ENCODE measurements at regions not wholly inside any gene's neighbourhood (a gene's known extent, or its start where the extent isn't known, plus 50 kb on each side); places are given as distances from the start of the nearest gene placed in this dataset.
A peak's percentile ranks its signal among the peaks of the same experiment; 100 is the strongest.

- no peak overlapping the region for H3K4me3 ChIP-seq
- 0 to 88% (median 40%) methylated on average over 1 of the region's 1 CpG; no CpG with 5 or more reads in 2 of the 10 experiments for WGBS, 10 experiments
- peaks cover 3 to 13% of the 10 kb centered on the region in 2 donors for H3K4me1 ChIP-seq (replicated peaks in 1 of 2)
- in situ Hi-C loops (cut with MboI; ENCODE audit: low pct_unique_long_range_greater_than_20kb in 2 of 9, low sequenced_read_pairs in 9 of 9, unreplicated experiment in 9 of 9), result no loop called here
- ATAC-seq (replicated peaks in 6 of 8), result no peak
- H3K27ac ChIP-seq, result no peak overlapping the region
These were observed 98.1 kb downstream of the NEDD1 start for GRCh38 chr12:97005174-97005573.

- peaks cover 3 to 8% of the 10 kb centered on the region in 2 donors for H3K4me1 ChIP-seq (replicated peaks in 1 of 2)
- no peak overlapping the region for H3K4me3 ChIP-seq
- H3K27ac ChIP-seq, result no peak overlapping the region
- no peak for ATAC-seq (replicated peaks in 6 of 8)
- 0 to 100% (median 75%) methylated on average over 2 to 3 of the region's 3 CpGs for WGBS, 10 experiments
- in situ Hi-C loops (cut with MboI; ENCODE audit: low pct_unique_long_range_greater_than_20kb in 2 of 9, low sequenced_read_pairs in 9 of 9, unreplicated experiment in 9 of 9), result no loop called here
These were observed 98.6 kb downstream of the NEDD1 start for GRCh38 chr12:97005646-97006045.

GRCh38 chr12:97006585-97006984 is 99.5 kb downstream of the NEDD1 start:
- WGBS, 10 experiments, result 40 to 100% (median 94%) methylated on average over 1 to 2 of the region's 2 CpGs; no CpG with 5 or more reads in 2 of the 10 experiments
- H3K4me3 ChIP-seq, result no peak overlapping the region
- peaks cover 2 to 3% of the 10 kb centered on the region in 2 donors for H3K4me1 ChIP-seq (replicated peaks in 1 of 2)
- peak in 2 of 8 experiments; percentile 41 to 42 for ATAC-seq (replicated peaks in 6 of 8)
- H3K27ac ChIP-seq, result no peak overlapping the region
- in situ Hi-C loops (cut with MboI; ENCODE audit: low pct_unique_long_range_greater_than_20kb in 2 of 9, low sequenced_read_pairs in 9 of 9, unreplicated experiment in 9 of 9), result no loop called here

- 0 to 100% (median 94%) methylated on average over 1 of the region's 1 CpG for WGBS, 10 experiments
- Histone ChIP-seq H3K4me1 (replicated peaks in 1 of 2) (no peaks in the 10 kb centered on the region), H3K4me3 (no peak overlapping the region), H3K27ac (no peak overlapping the region)
- ATAC-seq (replicated peaks in 6 of 8), result no peak
- in situ Hi-C loops (cut with MboI; ENCODE audit: low pct_unique_long_range_greater_than_20kb in 2 of 9, low sequenced_read_pairs in 9 of 9, unreplicated experiment in 9 of 9), result no loop called here
These were observed 109.1 kb downstream of the NEDD1 start for GRCh38 chr12:97016163-97016562.

GRCh38 chr12:97017213-97017612 is 110.2 kb downstream of the NEDD1 start:
- 6 to 100% (median 73%) methylated on average over 1 to 3 of the region's 3 CpGs for WGBS, 10 experiments
- no peak overlapping the region for H3K4me3 ChIP-seq
- H3K4me1 ChIP-seq (replicated peaks in 1 of 2), result no peaks in the 10 kb centered on the region
- no peak overlapping the region for H3K27ac ChIP-seq
- ATAC-seq (replicated peaks in 6 of 8), result no peak
- in situ Hi-C loops (cut with MboI; ENCODE audit: low pct_unique_long_range_greater_than_20kb in 2 of 9, low sequenced_read_pairs in 9 of 9, unreplicated experiment in 9 of 9), result no loop called here

GRCh38 chr12:97022536-97023230 is 115.6 kb downstream of the NEDD1 start:
- in situ Hi-C loops (cut with MboI; ENCODE audit: low pct_unique_long_range_greater_than_20kb in 2 of 9, low sequenced_read_pairs in 9 of 9, unreplicated experiment in 9 of 9), result no loop called here
- no peak overlapping the region for H3K27ac ChIP-seq
- H3K4me1 ChIP-seq (replicated peaks in 1 of 2), result peaks cover 6 to 20% of the 10 kb centered on the region in 2 donors
- H3K4me3 ChIP-seq, result no peak overlapping the region
- no peak for ATAC-seq (replicated peaks in 6 of 8)
- 3 to 93% (median 81%) methylated on average over 1 to 4 of the region's 4 CpGs for WGBS, 10 experiments

- WGBS, 10 experiments, result 0 to 95% (median 88%) methylated on average over 1 to 2 of the region's 2 CpGs; no CpG with 5 or more reads in 4 of the 10 experiments
- no peak for ATAC-seq (replicated peaks in 6 of 8)
- in situ Hi-C loops (cut with MboI; ENCODE audit: low pct_unique_long_range_greater_than_20kb in 2 of 9, low sequenced_read_pairs in 9 of 9, unreplicated experiment in 9 of 9), result no loop called here
- Histone ChIP-seq H3K27ac (no peak overlapping the region), H3K4me3 (no peak overlapping the region), H3K4me1 (replicated peaks in 1 of 2) (peaks cover 6 to 20% of the 10 kb centered on the region in 2 donors)
These were observed 117.3 kb downstream of the NEDD1 start for GRCh38 chr12:97024393-97024792.

GRCh38 chr12:97026901-97027300 is 119.8 kb downstream of the NEDD1 start:
- H3K4me1 ChIP-seq (replicated peaks in 1 of 2), result peaks cover 6 to 20% of the 10 kb centered on the region in 2 donors
- in situ Hi-C loops (cut with MboI; ENCODE audit: low pct_unique_long_range_greater_than_20kb in 2 of 9, low sequenced_read_pairs in 9 of 9, unreplicated experiment in 9 of 9), result no loop called here
- WGBS, 10 experiments, result 0 to 94% (median 87%) methylated on average over 1 to 2 of the region's 2 CpGs
- no peak for ATAC-seq (replicated peaks in 6 of 8)
- no peak overlapping the region for H3K4me3 ChIP-seq
- peak overlapping the region in 1 of 2 donors; percentile 73 for H3K27ac ChIP-seq

- in situ Hi-C loops (cut with MboI; ENCODE audit: low pct_unique_long_range_greater_than_20kb in 2 of 9, low sequenced_read_pairs in 9 of 9, unreplicated experiment in 9 of 9), result no loop called here
- Histone ChIP-seq H3K27ac (peak overlapping the region in 1 of 2 donors; percentile 73), H3K4me1 (replicated peaks in 1 of 2) (peaks cover 6 to 20% of the 10 kb centered on the region in 2 donors), H3K4me3 (no peak overlapping the region)
- 0 to 100% (median 0%) methylated on average over 1 of the region's 1 CpG; no CpG with 5 or more reads in 3 of the 10 experiments for WGBS, 10 experiments
- ATAC-seq (replicated peaks in 6 of 8), result no peak
These were observed 120.4 kb downstream of the NEDD1 start for GRCh38 chr12:97027482-97027881.

- H3K4me1 ChIP-seq (replicated peaks in 1 of 2), result peaks cover 6 to 8% of the 10 kb centered on the region in 2 donors
- H3K4me3 ChIP-seq, result no peak overlapping the region
- in situ Hi-C loops (cut with MboI; ENCODE audit: low pct_unique_long_range_greater_than_20kb in 2 of 9, low sequenced_read_pairs in 9 of 9, unreplicated experiment in 9 of 9), result no loop called here
- no peak for ATAC-seq (replicated peaks in 6 of 8)
- 6 to 100% (median 78%) methylated on average over 2 to 5 of the region's 5 CpGs; no CpG with 5 or more reads in 1 of the 10 experiments for WGBS, 10 experiments
- no peak overlapping the region for H3K27ac ChIP-seq
These were observed 131.1 kb downstream of the NEDD1 start for GRCh38 chr12:97038131-97038530.

GRCh38 chr12:97038834-97039233 is 131.8 kb downstream of the NEDD1 start:
- 9 to 95% (median 63%) methylated on average over 2 to 4 of the region's 4 CpGs for WGBS, 10 experiments
- in situ Hi-C loops (cut with MboI; ENCODE audit: low pct_unique_long_range_greater_than_20kb in 2 of 9, low sequenced_read_pairs in 9 of 9, unreplicated experiment in 9 of 9), result no loop called here
- no peak overlapping the region for H3K4me3 ChIP-seq
- H3K4me1 ChIP-seq (replicated peaks in 1 of 2), result peaks cover 6 to 8% of the 10 kb centered on the region in 2 donors
- no peak overlapping the region for H3K27ac ChIP-seq
- ATAC-seq (replicated peaks in 6 of 8), result no peak

- peaks cover 18 to 25% of the 10 kb centered on the region in 2 donors for H3K4me1 ChIP-seq (replicated peaks in 1 of 2)
- WGBS, 10 experiments, result 0 to 88% (median 78%) methylated on average over 1 of the region's 1 CpG; no CpG with 5 or more reads in 3 of the 10 experiments
- ATAC-seq (replicated peaks in 6 of 8), result no peak
- no peak overlapping the region for H3K4me3 ChIP-seq
- H3K27ac ChIP-seq, result no peak overlapping the region
- in situ Hi-C loops (cut with MboI; ENCODE audit: low pct_unique_long_range_greater_than_20kb in 2 of 9, low sequenced_read_pairs in 9 of 9, unreplicated experiment in 9 of 9), result no loop called here
These were observed 139.8 kb downstream of the NEDD1 start for GRCh38 chr12:97046901-97047300.

- in situ Hi-C loops (cut with MboI; ENCODE audit: low pct_unique_long_range_greater_than_20kb in 2 of 9, low sequenced_read_pairs in 9 of 9, unreplicated experiment in 9 of 9), result no loop called here
These were observed 140.3 kb downstream of the NEDD1 start for GRCh38 chr12:97047361-97047760.

More at GRCh38 chr12:97047361-97047760, 140.3 kb downstream of the NEDD1 start:
- ATAC-seq (replicated peaks in 6 of 8), result no peak
- H3K4me3 ChIP-seq, result no peak overlapping the region
- no peak overlapping the region for H3K27ac ChIP-seq
- H3K4me1 ChIP-seq (replicated peaks in 1 of 2), result peaks cover 18 to 27% of the 10 kb centered on the region in 2 donors
